GM10266 (cell line): ENCODE measurements at regions not wholly inside any gene's neighbourhood (a gene's known extent, or its start where the extent isn't known, plus 50 kb on each side); places are given as distances from the start of the nearest gene placed in this dataset.
"Not testable (repeated sequence)": the region's sequence is repeated elsewhere in the genome, so short reads cannot be mapped to it uniquely, and the experiment has no call there.

Experiments used
- DNase-seq: peaks from one replicate; pipeline ENCODE4 v3.0.0; 2012; ENCODE audit errors: extremely low spot score
- CTCF ChIP-seq: IDR thresholded peaks from 2 replicates; pipeline ENCODE4 v1.5.1; 2012; ENCODE audit warnings: mild to moderate bottlenecking, low read depth; ENCODE audit not compliant: control insufficient read depth, insufficient read depth; ENCODE audit errors: missing control alignments

- no peak for TF ChIP-seq CTCF
- DNase-seq, result no peak
Observed at GRCh38 chrX:87017210-87017609, 500.4 kb upstream of the KLHL4 start.

- DNase-seq, result not testable (repeated sequence)
Observed at GRCh38 chrX:87033115-87033514, 484.5 kb upstream of the KLHL4 start.

GRCh38 chrX:87045352-87045751, 472.2 kb upstream of the KLHL4 start:
- no peak for TF ChIP-seq CTCF
- DNase-seq, result no peak

GRCh38 chrX:87049567-87049966, 468.0 kb upstream of the KLHL4 start:
- no peak for TF ChIP-seq CTCF
- DNase-seq, result no peak

GRCh38 chrX:87063642-87064041, 454.0 kb upstream of the KLHL4 start:
- DNase-seq, result no peak
- TF ChIP-seq CTCF, result no peak

- DNase-seq, result no peak
- TF ChIP-seq CTCF, result no peak
Observed at GRCh38 chrX:87064502-87064901, 453.1 kb upstream of the KLHL4 start.

GRCh38 chrX:87067795-87068369, 449.7 kb upstream of the KLHL4 start:
- DNase-seq, result no peak
- TF ChIP-seq CTCF, result no peak

GRCh38 chrX:87078231-87078630, 439.4 kb upstream of the KLHL4 start:
- no peak for TF ChIP-seq CTCF
- no peak for DNase-seq
